ENCODE measurements at regions not wholly inside any gene's neighbourhood (a gene's known extent, or its start where the extent isn't known, plus 50 kb on each side); places are given as distances from the start of the nearest gene placed in this dataset.

GRCh38 chr5:166338801-166339200 lies 1952.6 kb upstream of the WWC1 start:
- H3K4me1 Mint-ChIP-seq: no peaks in the 10 kb centered on the region
- Histone ChIP-seq H2AFZ (ENCODE audit: insufficient read depth, low read depth, low read length, poor library complexity, severe bottlenecking) (no peak overlapping the region), H3K27ac (ENCODE audit: low read depth in 1 of 2, low read length in 2 of 2) (no peak overlapping the region), H3K9ac (ENCODE audit: insufficient read depth, low read length, poor library complexity, severe bottlenecking) (no peak overlapping the region), H3K79me2 (ENCODE audit: insufficient read depth, low read length) (no peaks in the 10 kb centered on the region), H3K4me1 (ENCODE audit: control insufficient read depth in 1 of 2, insufficient read depth in 2 of 2, low read length in 2 of 2) (no peaks in the 10 kb centered on the region), H3K36me3 (replicated peaks in 1 of 2; ENCODE audit: control insufficient read depth in 1 of 2, insufficient read depth in 2 of 2, low read length in 2 of 2) (no peaks in the 10 kb centered on the region), H3K4me3 (replicated peaks in 1 of 3; ENCODE audit: low read depth in 2 of 3, low read length in 3 of 3) (no peak overlapping the region), H3K27me3 (ENCODE audit: control insufficient read depth in 2 of 2, insufficient read depth in 2 of 2, low read length in 2 of 2) (no peaks in the 10 kb centered on the region), H4K20me1 (ENCODE audit: insufficient read depth, low read length) (no peaks in the 10 kb centered on the region), H3K9me3 (replicated peaks in 1 of 2; ENCODE audit: control insufficient read depth in 1 of 2, insufficient read depth in 1 of 2, low read length in 2 of 2) (peaks cover 3 to 5% of the 10 kb centered on the region in 2 donors), H3K4me2 (replicated peaks; ENCODE audit: extremely low read depth, low read length, poor library complexity, severe bottlenecking) (no peak overlapping the region)
- H3K9me3 Mint-ChIP-seq: peaks cover 0 to 6% (median 4%) of the 10 kb centered on the region in 7 donors
- H3K4me3 Mint-ChIP-seq: no peak overlapping the region
- H3K27ac Mint-ChIP-seq: no peak overlapping the region
- no CpG with 5 or more reads among the region's 6 CpGs for WGBS (ENCODE audit: insufficient coverage)
- no peak for TF ChIP-seq CTCF (IDR thresholded peaks at IDR 0.05)
- no peak for DNase-seq
- H3K27me3 Mint-ChIP-seq (ENCODE audit: low read depth in 3 of 3): no peaks in the 10 kb centered on the region
- no peaks in the 10 kb centered on the region for H3K36me3 Mint-ChIP-seq
- intact Hi-C loops (cut with micrococcal nuclease): no loop called here

GRCh38 chr5:166340039-166340438 lies 1951.4 kb upstream of the WWC1 start:
- H3K4me2 ChIP-seq (replicated peaks; ENCODE audit: extremely low read depth, low read length, poor library complexity, severe bottlenecking): no peak overlapping the region
- no peak for DNase-seq
- intact Hi-C loops (cut with micrococcal nuclease): no loop called here
- Mint-ChIP-seq H3K36me3 (no peaks in the 10 kb centered on the region), H3K4me1 (no peaks in the 10 kb centered on the region), H3K4me3 (no peak overlapping the region), H3K9me3 (peaks cover 0 to 6% (median 3%) of the 10 kb centered on the region in 7 donors), H3K27ac (no peak overlapping the region), H3K27me3 (ENCODE audit: low read depth in 3 of 3) (no peaks in the 10 kb centered on the region)
- no peak overlapping the region for H3K4me3 ChIP-seq (replicated peaks in 1 of 3; ENCODE audit: low read depth in 2 of 3, low read length in 3 of 3)
- no peaks in the 10 kb centered on the region for H3K79me2 ChIP-seq (ENCODE audit: insufficient read depth, low read length)
- TF ChIP-seq CTCF (IDR thresholded peaks at IDR 0.05): no peak
- no peaks in the 10 kb centered on the region for H3K27me3 ChIP-seq (ENCODE audit: control insufficient read depth in 2 of 2, insufficient read depth in 2 of 2, low read length in 2 of 2)
- no CpG with 5 or more reads among the region's 1 CpG for WGBS (ENCODE audit: insufficient coverage)
- H2AFZ ChIP-seq (ENCODE audit: insufficient read depth, low read depth, low read length, poor library complexity, severe bottlenecking): no peak overlapping the region
- H3K9me3 ChIP-seq (replicated peaks in 1 of 2; ENCODE audit: control insufficient read depth in 1 of 2, insufficient read depth in 1 of 2, low read length in 2 of 2): peaks cover 2 to 5% of the 10 kb centered on the region in 2 donors
- no peak overlapping the region for H3K9ac ChIP-seq (ENCODE audit: insufficient read depth, low read length, poor library complexity, severe bottlenecking)
- no peaks in the 10 kb centered on the region for H3K36me3 ChIP-seq (replicated peaks in 1 of 2; ENCODE audit: control insufficient read depth in 1 of 2, insufficient read depth in 2 of 2, low read length in 2 of 2)
- no peak overlapping the region for H3K27ac ChIP-seq (ENCODE audit: low read depth in 1 of 2, low read length in 2 of 2)
- no peaks in the 10 kb centered on the region for H3K4me1 ChIP-seq (ENCODE audit: control insufficient read depth in 1 of 2, insufficient read depth in 2 of 2, low read length in 2 of 2)
- H4K20me1 ChIP-seq (ENCODE audit: insufficient read depth, low read length): no peaks in the 10 kb centered on the region

Data from CD14-positive monocyte (primary cell).